Right lobe of liver (tissue), 4 donors: ENCODE measurements at regions not wholly inside any gene's neighbourhood (a gene's known extent, or its start where the extent isn't known, plus 50 kb on each side); places are given as distances from the start of the nearest gene placed in this dataset.

Experiments
- CTCF ChIP-seq, 4 donors: fragments of 200-600 bp in 3 of 4; fragments of 450-650 bp in 1 of 4; IDR thresholded peaks; one replicate each; pipeline versions ENCODE4 v1.5.1 to v1.8.0; 2016 to 2022; ENCODE audit warnings: antibody characterized with exemption in 4 of 4, mild to moderate bottlenecking in 2 of 4
- POLR2A ChIP-seq: fragments of 450-650 bp; IDR thresholded peaks from one replicate; pipeline ENCODE4 v1.6.1; 2017; ENCODE audit warnings: antibody characterized with exemption, mild to moderate bottlenecking
- donor health status: DM: no; HTN: no; CAD: no.
- donor health status: DM: no; HTN: no; CAD: no.
- donor health status: DM: no; HTN: yes; CAD: no.

- TF ChIP-seq CTCF (IDR thresholded peaks at IDR 0.05) (no peak), POLR2A (no peak)
These were observed 213.6 kb downstream of the CDC14C start for GRCh38 chr7:49137978-49138377.
